ENCODE measurements at regions not wholly inside any gene's neighbourhood (a gene's known extent, or its start where the extent isn't known, plus 50 kb on each side); places are given as distances from the start of the nearest gene placed in this dataset.

GRCh38 chr6:145008715-145009114 is 723.6 kb downstream of the UTRN start:
- no peak for FAIRE-seq

GRCh38 chr6:145009711-145010110 is 724.6 kb downstream of the UTRN start:
- FAIRE-seq = no peak

- FAIRE-seq = no peak
Measured at GRCh38 chr6:145012039-145012662, 723.2 kb downstream of the EPM2A start.

DNA sequence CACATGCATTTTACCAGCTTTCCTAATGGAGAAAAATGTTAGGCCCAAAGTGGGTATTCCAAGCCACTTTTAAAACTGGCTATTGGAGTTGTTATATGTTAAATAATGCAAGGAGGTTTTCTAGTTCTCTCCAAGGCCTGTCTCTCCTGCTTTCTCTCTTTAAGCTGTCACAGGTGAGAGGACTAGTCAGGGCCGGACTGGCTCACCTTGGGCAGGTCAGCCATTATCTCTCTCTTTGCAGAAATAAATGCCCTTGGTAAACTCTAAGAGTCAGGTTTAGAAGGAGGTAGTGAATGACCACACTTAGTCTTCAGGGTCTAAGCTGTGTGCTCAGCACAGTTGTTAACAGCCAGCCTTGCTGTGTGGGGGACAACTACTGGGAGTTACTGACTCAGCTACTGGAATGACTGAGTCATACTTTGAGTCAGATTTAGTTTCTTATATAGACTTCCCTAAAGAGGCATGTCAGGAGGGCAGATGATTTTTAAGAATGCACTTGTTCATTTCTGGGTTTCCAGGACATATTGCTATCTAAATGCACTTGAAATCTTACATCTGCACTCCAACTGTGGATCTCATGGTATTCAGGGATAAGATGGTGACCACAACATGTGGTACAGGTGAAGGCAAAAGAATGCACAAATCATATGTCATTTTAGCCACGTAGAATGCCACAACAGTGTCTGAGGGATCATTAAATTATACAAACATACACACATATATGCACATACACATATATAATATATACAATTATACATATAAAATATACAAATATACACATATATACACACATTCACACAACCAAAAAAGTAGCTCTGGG is 719.4 kb downstream of the EPM2A start:
- FAIRE-seq = no peak

- FAIRE-seq = no peak
Measured at GRCh38 chr6:145017051-145017450, 718.3 kb downstream of the EPM2A start.

DNA sequence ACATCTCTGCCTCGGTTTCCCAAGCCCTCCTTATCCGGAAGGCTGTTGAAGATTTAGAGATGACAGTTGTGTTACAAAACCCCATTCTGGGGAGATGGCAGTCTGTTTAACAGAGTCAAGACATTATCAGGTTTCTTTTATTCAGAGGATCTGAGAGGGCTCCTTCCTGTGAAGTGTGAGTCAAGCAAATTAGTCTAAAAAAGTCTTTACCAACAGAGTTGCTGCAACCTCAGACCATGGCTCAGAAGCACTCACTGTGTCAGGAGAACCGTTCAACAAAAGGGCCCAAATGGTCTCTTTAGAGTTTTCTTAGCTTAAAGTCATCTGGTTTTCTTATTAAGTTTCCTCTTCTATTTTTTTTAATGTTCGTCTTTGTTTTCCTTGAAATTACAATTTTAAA is 717.8 kb downstream of the EPM2A start:
- FAIRE-seq = no peak

- FAIRE-seq = no peak
Measured at GRCh38 chr6:145018027-145018426, 717.3 kb downstream of the EPM2A start.

GRCh38 chr6:145020114-145020513 is 715.2 kb downstream of the EPM2A start:
- no peak for FAIRE-seq

- FAIRE-seq = no peak
Measured at GRCh38 chr6:145020543-145020942, 714.8 kb downstream of the EPM2A start.

GRCh38 chr6:145022199-145022796 is 713.0 kb downstream of the EPM2A start:
- FAIRE-seq = no peak

DNA sequence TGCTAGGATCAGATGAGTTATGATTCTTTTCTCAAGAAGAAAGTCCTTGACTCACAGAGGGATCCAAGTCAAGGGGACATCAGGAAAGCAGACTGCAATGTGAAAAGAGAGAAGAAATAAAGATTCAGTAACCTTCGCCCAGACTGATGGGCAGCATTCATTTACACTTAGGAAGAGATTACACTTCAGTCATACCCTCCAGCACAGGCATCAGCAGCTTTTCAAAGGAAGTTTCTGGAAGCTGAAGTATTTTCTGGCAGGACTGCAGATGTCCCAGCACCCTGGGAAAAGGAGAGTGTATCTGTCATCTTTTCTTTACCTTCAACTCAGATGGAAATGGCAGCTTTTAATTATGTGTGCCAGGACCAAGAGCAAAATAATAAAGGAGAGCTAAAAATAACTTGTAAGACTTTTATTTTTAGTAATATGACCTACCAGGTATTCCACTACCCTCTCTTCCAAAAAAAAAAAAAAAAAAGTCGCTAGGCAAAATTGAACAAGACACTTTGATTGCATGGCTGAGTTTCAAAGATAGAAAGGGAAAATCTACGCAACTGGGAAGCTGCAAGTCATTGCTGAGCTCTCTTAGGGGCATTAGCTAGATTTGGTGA is 712.1 kb downstream of the EPM2A start:
- FAIRE-seq = no peak

- FAIRE-seq = no peak
Measured at GRCh38 chr6:145025488-145025887, 709.8 kb downstream of the EPM2A start.

- FAIRE-seq = no peak
Measured at GRCh38 chr6:145026267-145026679, 709.0 kb downstream of the EPM2A start.

GRCh38 chr6:145028144-145028818 is 707.0 kb downstream of the EPM2A start:
- FAIRE-seq = no peak

- FAIRE-seq = no peak
Measured at GRCh38 chr6:145031001-145031400, 704.3 kb downstream of the EPM2A start.

DNA sequence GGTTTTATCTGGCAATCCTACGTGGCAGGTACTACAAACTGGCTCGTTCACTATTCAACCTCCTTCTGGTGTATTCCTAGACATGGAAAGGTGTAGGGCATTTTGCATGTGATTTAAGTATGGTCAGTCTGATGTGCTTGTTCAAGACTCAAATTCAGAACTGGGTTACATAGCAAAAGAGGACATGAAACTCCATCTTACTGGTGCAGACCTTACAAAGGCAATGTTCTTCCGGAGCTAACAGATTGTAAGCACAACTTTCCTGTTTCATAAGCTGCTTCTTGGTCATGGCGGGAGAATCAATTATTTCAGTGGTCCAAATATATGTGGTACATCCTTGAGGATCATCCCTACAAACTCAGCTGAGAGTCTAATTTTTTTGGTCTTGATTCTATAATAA is 703.4 kb downstream of the EPM2A start:
- FAIRE-seq = no peak

DNA sequence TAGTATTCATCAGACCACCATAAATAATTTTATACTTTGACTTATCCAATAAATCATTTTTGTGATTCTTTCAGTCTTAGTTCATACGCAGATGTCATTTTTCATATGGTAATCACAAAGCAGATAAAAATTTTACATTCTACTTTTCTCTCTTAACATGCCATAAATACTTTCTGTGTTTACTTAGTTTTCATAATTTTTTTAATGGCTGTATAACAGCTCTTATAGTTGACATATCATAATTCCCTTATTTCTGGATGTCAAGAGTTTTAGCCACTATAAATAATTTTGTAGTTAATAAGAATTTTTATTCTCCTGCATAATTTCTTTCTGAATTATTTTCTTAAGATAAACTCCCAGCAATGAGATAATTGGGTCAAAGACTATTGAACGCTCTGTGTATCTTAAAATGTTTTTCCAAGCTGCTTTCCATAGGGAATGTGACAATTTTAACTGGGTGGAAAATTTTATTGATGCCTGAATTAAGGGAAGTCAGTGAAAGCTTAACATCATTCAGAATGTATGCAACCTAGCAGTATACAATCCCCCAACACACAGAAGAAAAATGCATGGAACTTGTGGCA is 702.7 kb downstream of the EPM2A start:
- no peak for FAIRE-seq

GRCh38 chr6:145034664-145035063 is 700.7 kb downstream of the EPM2A start:
- no peak for FAIRE-seq

DNA sequence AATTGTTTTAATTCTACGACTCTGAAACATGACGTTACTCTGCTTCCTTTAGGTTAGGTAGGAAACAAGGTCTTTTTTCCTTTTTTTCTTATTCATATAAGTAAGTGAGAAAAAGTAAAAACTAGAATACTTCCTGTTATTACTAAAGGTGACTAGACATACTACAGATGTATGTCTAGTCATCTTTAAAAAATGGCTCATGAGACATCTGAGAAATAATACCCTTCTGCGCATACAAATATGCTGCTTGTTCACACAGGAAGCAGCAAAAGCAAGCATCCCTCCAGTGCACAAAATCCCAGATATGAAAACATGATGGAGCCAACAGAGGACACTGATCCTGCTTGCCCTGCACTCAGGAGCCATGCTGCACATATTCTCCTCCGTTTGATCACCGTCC is 699.1 kb downstream of the EPM2A start:
- FAIRE-seq = no peak

DNA sequence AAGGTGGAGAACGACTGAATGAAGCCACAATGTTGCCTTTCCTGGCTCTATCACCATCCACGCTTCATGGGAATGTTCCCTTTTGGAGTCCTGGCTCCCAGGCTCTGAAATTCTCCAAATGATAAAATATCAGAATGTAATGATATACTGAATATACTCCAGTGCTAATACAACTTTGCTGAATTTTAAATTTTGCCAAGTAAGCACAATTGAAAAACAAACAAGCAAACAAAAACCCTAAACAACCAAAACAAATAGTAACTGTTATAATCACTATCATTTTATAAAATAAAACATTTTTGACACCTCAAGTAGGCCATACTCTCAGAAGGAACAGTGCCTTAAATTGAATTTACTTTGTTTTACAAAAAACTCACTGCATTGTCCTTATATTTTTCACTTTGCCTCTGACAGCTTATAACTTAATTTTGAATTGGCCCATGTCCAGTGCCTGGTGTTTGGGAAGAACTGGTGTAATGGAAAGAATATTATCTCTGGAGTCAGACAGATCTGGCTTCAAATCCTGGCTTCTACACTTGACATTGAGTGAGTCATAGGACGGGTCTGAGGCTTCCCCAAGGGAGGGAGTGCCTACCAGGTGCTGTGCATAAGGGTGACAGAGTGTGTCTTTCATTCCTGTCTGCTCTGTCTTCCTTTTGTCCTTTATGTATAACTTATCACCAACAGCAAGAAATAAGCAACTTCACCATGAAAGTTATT is 698.3 kb downstream of the EPM2A start:
- no peak for FAIRE-seq

- FAIRE-seq = no peak
Measured at GRCh38 chr6:145042559-145042958, 692.8 kb downstream of the EPM2A start.

GRCh38 chr6:145043926-145044500 is 691.3 kb downstream of the EPM2A start:
- no peak for FAIRE-seq
